DND-41 (cell line): ENCODE measurements at regions not wholly inside any gene's neighbourhood (a gene's known extent, or its start where the extent isn't known, plus 50 kb on each side); places are given as distances from the start of the nearest gene placed in this dataset.

ENCODE experiments used
- ATAC-seq: fragments of 200-7000 bp; cut with Tn5 transposase; 3 replicates; pipeline ENCODE4 v1.9.1; 2021; ENCODE audit warnings: low read depth; ENCODE audit not compliant: insufficient read depth
- DNase-seq: peaks from one replicate; pipeline ENCODE4 v3.0.0-alpha.2; 2020
- H2AFZ ChIP-seq: 2 replicates; pipeline ENCODE4 v1.6.0; 2012; ENCODE audit warnings: low read depth, low read length
- H3K27ac ChIP-seq: 2 replicates; pipeline ENCODE4 v1.5.1; 2012; ENCODE audit warnings: low read length, inconsistent platforms
- H3K27me3 ChIP-seq: fragments of 200-600 bp; sonication (generic); 2 replicates; pipeline ENCODE4 v1.6.0; 2012; ENCODE audit warnings: low read length, mild to moderate bottlenecking, inconsistent platforms; ENCODE audit not compliant: insufficient read depth, poor library complexity
- H3K36me3 ChIP-seq: 2 replicates; pipeline ENCODE4 v1.5.1; 2012; ENCODE audit warnings: low read length, inconsistent platforms; ENCODE audit not compliant: insufficient read depth
- H3K4me1 ChIP-seq: 2 replicates; pipeline ENCODE4 v1.5.1; 2012; ENCODE audit warnings: mild to moderate bottlenecking, low read length; ENCODE audit not compliant: insufficient read depth
- H3K4me2 ChIP-seq: 2 replicates; pipeline ENCODE4 v1.6.0; 2012; ENCODE audit warnings: mild to moderate bottlenecking, moderate library complexity, low read length, inconsistent platforms; ENCODE audit not compliant: insufficient read depth
- H3K4me3 ChIP-seq, 2 experiments: fragments of 200-600 bp in 1 of 2; shearing (Covaris generic) in 1 of 2; 2 replicates each; pipeline ENCODE4 v1.5.1; 2012 to 2016; ENCODE audit warnings: inconsistent platforms in 2 of 2, low read length in 2 of 2, mild to moderate bottlenecking in 2 of 2, low read depth in 1 of 2, moderate library complexity in 1 of 2
- H3K79me2 ChIP-seq: 2 replicates; pipeline ENCODE4 v1.6.0; 2012; ENCODE audit warnings: low read length, inconsistent platforms; ENCODE audit not compliant: insufficient read depth
- H3K9ac ChIP-seq: 2 replicates; pipeline ENCODE4 v1.6.0; 2012; ENCODE audit warnings: low read depth, mild to moderate bottlenecking, inconsistent platforms, low read length, moderate library complexity
- H3K9me3 ChIP-seq: 2 replicates; pipeline ENCODE4 v1.5.1; 2012; ENCODE audit warnings: low read length, moderate library complexity, mild to moderate bottlenecking, inconsistent platforms; ENCODE audit not compliant: insufficient read depth, severe bottlenecking
- H4K20me1 ChIP-seq: 2 replicates; pipeline ENCODE4 v1.6.0; 2012; ENCODE audit warnings: low read length; ENCODE audit not compliant: insufficient read depth
- CTCF ChIP-seq: IDR thresholded peaks from 2 replicates; pipeline ENCODE4 v1.5.1; 2012; ENCODE audit warnings: borderline replicate concordance, low read length, moderate library complexity, mild to moderate bottlenecking; ENCODE audit not compliant: poor library complexity, severe bottlenecking; ENCODE audit errors: extremely low read depth
- EZH2 ChIP-seq: IDR thresholded peaks from 3 replicates; pipeline ENCODE4 v1.6.1; 2012; ENCODE audit warnings: borderline replicate concordance, low read depth, mild to moderate bottlenecking, moderate library complexity, low read length, inconsistent platforms; ENCODE audit not compliant: severe bottlenecking

GRCh38 chr15:70164910-70165715 is 67.4 kb upstream of the TLE3 start:
- no peak overlapping the region for H3K9ac ChIP-seq
- no peak for ATAC-seq
- TF ChIP-seq CTCF = no peak
- TF ChIP-seq EZH2 = no peak

GRCh38 chr15:70164156-70164900 is 66.6 kb upstream of the TLE3 start:
- H3K27ac ChIP-seq = no peak overlapping the region
- H3K79me2 ChIP-seq = no peaks in the 10 kb centered on the region
- H3K4me1 ChIP-seq = no peaks in the 10 kb centered on the region
- H3K27me3 ChIP-seq = no peaks in the 10 kb centered on the region
- H3K4me2 ChIP-seq = no peak overlapping the region
- H3K9ac ChIP-seq = no peak overlapping the region
- no peaks in the 10 kb centered on the region for H4K20me1 ChIP-seq
- H3K4me3 ChIP-seq = no peak overlapping the region
- DNase-seq (no peak), ATAC-seq (no peak)
- no peak for TF ChIP-seq CTCF
- no peak for TF ChIP-seq EZH2
- no peaks in the 10 kb centered on the region for H3K9me3 ChIP-seq
- no peak overlapping the region for H2AFZ ChIP-seq
- no peaks in the 10 kb centered on the region for H3K36me3 ChIP-seq

More at GRCh38 chr15:70164910-70165715, 67.4 kb upstream of the TLE3 start:
- no peaks in the 10 kb centered on the region for H3K36me3 ChIP-seq
- H3K27me3 ChIP-seq = no peaks in the 10 kb centered on the region
- H3K4me1 ChIP-seq = no peaks in the 10 kb centered on the region
- no peak overlapping the region for H2AFZ ChIP-seq
- H3K27ac ChIP-seq = no peak overlapping the region
- H3K4me2 ChIP-seq = no peak overlapping the region
- DNase-seq = no peak
- H3K4me3 ChIP-seq = no peak overlapping the region
- H4K20me1 ChIP-seq = no peaks in the 10 kb centered on the region
- no peaks in the 10 kb centered on the region for H3K9me3 ChIP-seq
- H3K79me2 ChIP-seq = no peaks in the 10 kb centered on the region

GRCh38 chr15:70160803-70161565 is 63.3 kb upstream of the TLE3 start:
- no peaks in the 10 kb centered on the region for H4K20me1 ChIP-seq
- H3K4me2 ChIP-seq = no peak overlapping the region
- no peaks in the 10 kb centered on the region for H3K36me3 ChIP-seq
- H3K4me1 ChIP-seq = no peaks in the 10 kb centered on the region
- H3K27me3 ChIP-seq = no peaks in the 10 kb centered on the region
- DNase-seq (no peak), ATAC-seq (no peak)
- no peak overlapping the region for H3K4me3 ChIP-seq
- H3K27ac ChIP-seq = no peak overlapping the region
- H3K9ac ChIP-seq = no peak overlapping the region
- H3K9me3 ChIP-seq = no peaks in the 10 kb centered on the region
- TF ChIP-seq EZH2 (no peak), CTCF (no peak)
- H2AFZ ChIP-seq = no peak overlapping the region
- no peaks in the 10 kb centered on the region for H3K79me2 ChIP-seq
